SJSA1 (cell line): ENCODE measurements at regions not wholly inside any gene's neighbourhood (a gene's known extent, or its start where the extent isn't known, plus 50 kb on each side); places are given as distances from the start of the nearest gene placed in this dataset.

Experiments used
- DNase-seq, 2 experiments: peaks; one replicate each; pipeline ENCODE4 v3.0.0-alpha.2; 2015 to 2020; ENCODE audit warnings: low spot score in 2 of 2, low read depth in 1 of 2
- H3K27ac ChIP-seq: fragments of 250-450 bp; sonication (Bioruptor Pico); 2 replicates; pipeline ENCODE4 v1.5.1; 2020; ENCODE audit warnings: mild to moderate bottlenecking, moderate library complexity
- H3K27me3 ChIP-seq: fragments of 250-450 bp; sonication (Bioruptor Pico); replicated peaks from 2 replicates; pipeline ENCODE4 v1.5.1; 2020; ENCODE audit warnings: mild to moderate bottlenecking, moderate library complexity
- H3K36me3 ChIP-seq: fragments of 250-450 bp; sonication (Bioruptor Pico); 2 replicates; pipeline ENCODE4 v1.5.1; 2020; ENCODE audit warnings: mild to moderate bottlenecking
- H3K4me1 ChIP-seq: fragments of 250-450 bp; sonication (Bioruptor Pico); replicated peaks from 2 replicates; pipeline ENCODE4 v1.6.1; 2021; ENCODE audit warnings: mild to moderate bottlenecking
- H3K4me3 ChIP-seq: fragments of 250-450 bp; sonication (Bioruptor Pico); 2 replicates; pipeline ENCODE4 v1.5.1; 2020; ENCODE audit warnings: mild to moderate bottlenecking
- H3K9me3 ChIP-seq: fragments of 250-450 bp; sonication (Bioruptor Pico); replicated peaks from 2 replicates; pipeline ENCODE4 v1.5.1; 2020; ENCODE audit warnings: mild to moderate bottlenecking

- no peak for DNase-seq
- Histone ChIP-seq H3K36me3 (no peaks in the 10 kb centered on the region), H3K4me3 (no peak overlapping the region), H3K9me3 (no peaks in the 10 kb centered on the region), H3K27me3 (no peaks in the 10 kb centered on the region), H3K4me1 (no peaks in the 10 kb centered on the region), H3K27ac (no peak overlapping the region)
Observed at GRCh38 chr6:44527181-44527580, 139.7 kb downstream of the CDC5L start.

GRCh38 chr6:44527583-44528369, 140.3 kb downstream of the CDC5L start:
- DNase-seq: no peak
- Histone ChIP-seq H3K4me3 (no peak overlapping the region), H3K27ac (no peak overlapping the region), H3K9me3 (no peaks in the 10 kb centered on the region), H3K27me3 (no peaks in the 10 kb centered on the region), H3K36me3 (no peaks in the 10 kb centered on the region), H3K4me1 (no peaks in the 10 kb centered on the region)

- DNase-seq: no peak
- H3K4me3 ChIP-seq: no peak overlapping the region
- H3K36me3 ChIP-seq: no peaks in the 10 kb centered on the region
- no peaks in the 10 kb centered on the region for H3K4me1 ChIP-seq
- H3K27ac ChIP-seq: no peak overlapping the region
- H3K27me3 ChIP-seq: no peaks in the 10 kb centered on the region
- no peaks in the 10 kb centered on the region for H3K9me3 ChIP-seq
Observed at GRCh38 chr6:44528370-44528644, 140.8 kb downstream of the CDC5L start.

- H3K27ac ChIP-seq: no peak overlapping the region
- no peak for DNase-seq
- H3K9me3 ChIP-seq: no peaks in the 10 kb centered on the region
- H3K27me3 ChIP-seq: no peaks in the 10 kb centered on the region
- no peaks in the 10 kb centered on the region for H3K4me1 ChIP-seq
- H3K36me3 ChIP-seq: no peaks in the 10 kb centered on the region
- no peak overlapping the region for H3K4me3 ChIP-seq
Observed at GRCh38 chr6:44528716-44529115, 141.2 kb downstream of the CDC5L start.

GRCh38 chr6:44529146-44529905, 141.8 kb downstream of the CDC5L start:
- no peak overlapping the region for H3K27ac ChIP-seq
- no peaks in the 10 kb centered on the region for H3K27me3 ChIP-seq
- no peak overlapping the region for H3K4me3 ChIP-seq
- H3K4me1 ChIP-seq: no peaks in the 10 kb centered on the region
- H3K9me3 ChIP-seq: no peaks in the 10 kb centered on the region
- DNase-seq: no peak
- H3K36me3 ChIP-seq: no peaks in the 10 kb centered on the region

GRCh38 chr6:44530209-44530909, 142.9 kb downstream of the CDC5L start:
- Histone ChIP-seq H3K4me3 (no peak overlapping the region), H3K9me3 (no peaks in the 10 kb centered on the region), H3K27ac (no peak overlapping the region), H3K36me3 (no peaks in the 10 kb centered on the region), H3K4me1 (no peaks in the 10 kb centered on the region), H3K27me3 (no peaks in the 10 kb centered on the region)
- DNase-seq: no peak

- DNase-seq: no peak
- Histone ChIP-seq H3K27ac (no peak overlapping the region), H3K4me3 (no peak overlapping the region), H3K27me3 (no peaks in the 10 kb centered on the region), H3K4me1 (no peaks in the 10 kb centered on the region), H3K36me3 (no peaks in the 10 kb centered on the region), H3K9me3 (no peaks in the 10 kb centered on the region)
Observed at GRCh38 chr6:44530910-44531234, 143.4 kb downstream of the CDC5L start.

GRCh38 chr6:44531442-44532015, 144.0 kb downstream of the CDC5L start:
- Histone ChIP-seq H3K9me3 (no peaks in the 10 kb centered on the region), H3K27me3 (no peaks in the 10 kb centered on the region), H3K36me3 (no peaks in the 10 kb centered on the region), H3K4me1 (no peaks in the 10 kb centered on the region), H3K4me3 (no peak overlapping the region), H3K27ac (no peak overlapping the region)
- no peak for DNase-seq

- Histone ChIP-seq H3K9me3 (no peaks in the 10 kb centered on the region), H3K4me3 (no peak overlapping the region), H3K27me3 (no peaks in the 10 kb centered on the region), H3K4me1 (no peaks in the 10 kb centered on the region), H3K36me3 (no peaks in the 10 kb centered on the region), H3K27ac (no peak overlapping the region)
- peak in 1 of 2 experiments; percentile 16 for DNase-seq
Observed at GRCh38 chr6:44533421-44533820, 145.9 kb downstream of the CDC5L start.

- no peaks in the 10 kb centered on the region for H3K9me3 ChIP-seq
- no peaks in the 10 kb centered on the region for H3K4me1 ChIP-seq
- H3K27me3 ChIP-seq: no peaks in the 10 kb centered on the region
- H3K4me3 ChIP-seq: no peak overlapping the region
- H3K27ac ChIP-seq: no peak overlapping the region
- peak in 1 of 2 experiments; percentile 25 for DNase-seq
- H3K36me3 ChIP-seq: no peaks in the 10 kb centered on the region
Observed at GRCh38 chr6:44534291-44534690, 146.8 kb downstream of the CDC5L start.

GRCh38 chr6:44535446-44535845, 147.9 kb downstream of the CDC5L start:
- Histone ChIP-seq H3K4me1 (peaks cover 5% of the 10 kb centered on the region), H3K4me3 (no peak overlapping the region), H3K36me3 (no peaks in the 10 kb centered on the region), H3K27ac (no peak overlapping the region), H3K9me3 (no peaks in the 10 kb centered on the region; the same call in 1 of the 2 replicates), H3K27me3 (no peaks in the 10 kb centered on the region)
- peak in 1 of 2 experiments; percentile 30 for DNase-seq

- H3K27ac ChIP-seq: no peak overlapping the region
- no peaks in the 10 kb centered on the region for H3K27me3 ChIP-seq
- no peak overlapping the region for H3K4me3 ChIP-seq
- H3K9me3 ChIP-seq: no peaks in the 10 kb centered on the region; the same call in 1 of the 2 replicates
- no peak for DNase-seq
- no peaks in the 10 kb centered on the region for H3K36me3 ChIP-seq
- peaks cover 5% of the 10 kb centered on the region for H3K4me1 ChIP-seq
Observed at GRCh38 chr6:44535967-44536366, 148.5 kb downstream of the CDC5L start.

- H3K4me1 ChIP-seq: peaks cover 19% of the 10 kb centered on the region
- H3K27ac ChIP-seq: no peak overlapping the region
- H3K4me3 ChIP-seq: no peak overlapping the region
- H3K36me3 ChIP-seq: no peaks in the 10 kb centered on the region
- no peaks in the 10 kb centered on the region for H3K27me3 ChIP-seq
- DNase-seq: peak in 1 of 2 experiments; percentile 18
- no peaks in the 10 kb centered on the region; the same call in 1 of the 2 replicates for H3K9me3 ChIP-seq
Observed at GRCh38 chr6:44537306-44538049, 150.0 kb downstream of the CDC5L start.
